IPS-18c (cell line): ENCODE measurements at regions not wholly inside any gene's neighbourhood (a gene's known extent, or its start where the extent isn't known, plus 50 kb on each side); places are given as distances from the start of the nearest gene placed in this dataset.

Source experiments
- H3K4me3 ChIP-seq: 2 replicates; pipeline ENCODE4 v1.7.0; 2013; ENCODE audit warnings: low read depth, mild to moderate bottlenecking, low read length, moderate library complexity; ENCODE audit not compliant: insufficient read depth
- H3K9me3 ChIP-seq: one replicate; pipeline ENCODE4 v1.6.1; 2013; ENCODE audit warnings: mild to moderate bottlenecking, low read length, moderate library complexity; ENCODE audit not compliant: control insufficient read depth, insufficient read depth

DNA sequence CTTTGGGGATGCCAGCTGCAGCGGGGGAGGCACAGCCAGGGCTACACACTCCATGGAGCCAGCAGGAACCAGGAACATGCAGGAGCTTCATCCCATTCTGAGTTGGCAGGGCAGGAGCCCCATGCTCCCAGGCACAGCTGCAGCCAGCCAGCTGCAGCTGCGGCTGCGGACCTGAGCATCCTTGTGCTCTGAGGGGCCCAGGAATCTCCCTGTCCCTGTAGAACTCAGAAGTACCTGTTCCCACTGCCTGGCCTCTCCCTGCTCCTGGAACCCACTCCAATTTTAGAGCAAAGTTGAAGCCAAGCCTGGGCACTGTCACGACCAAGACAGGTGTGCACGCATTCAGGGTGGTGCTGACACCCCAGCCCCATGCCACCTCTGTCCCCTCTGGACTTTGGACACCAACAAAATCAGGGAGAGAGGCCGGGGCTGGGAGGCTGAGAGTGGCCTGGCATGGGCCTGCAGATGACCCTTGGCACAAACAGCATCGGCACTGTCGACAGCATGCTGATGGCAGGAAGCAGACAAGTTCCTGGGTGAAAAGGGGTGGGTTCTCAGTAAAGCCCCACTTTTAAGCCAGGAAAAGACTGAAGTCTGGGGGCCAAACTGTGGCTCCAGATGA is 257.3 kb upstream of the LRFN5 start:
- no peak overlapping the region for H3K4me3 ChIP-seq
- no peaks in the 10 kb centered on the region for H3K9me3 ChIP-seq

DNA sequence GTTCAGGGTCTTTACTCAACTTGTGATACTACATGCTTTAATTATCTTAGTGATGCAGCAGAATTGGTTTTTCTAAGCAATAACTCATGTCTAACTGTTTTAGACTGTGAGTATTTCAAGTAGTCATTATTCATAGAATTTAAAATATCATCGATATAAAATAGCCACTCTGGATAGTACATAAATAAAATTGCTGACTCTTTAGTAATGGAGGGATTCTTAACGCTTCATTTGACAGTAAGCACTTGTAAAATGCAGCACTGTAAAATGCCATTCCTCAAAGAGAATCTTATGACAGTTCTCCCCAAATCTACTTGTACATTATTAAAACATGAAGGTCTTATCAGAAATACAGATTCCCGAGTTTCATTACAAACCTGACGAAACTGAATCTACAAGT is 262.8 kb upstream of the LRFN5 start:
- no peak overlapping the region for H3K4me3 ChIP-seq
- H3K9me3 ChIP-seq = no peaks in the 10 kb centered on the region

DNA sequence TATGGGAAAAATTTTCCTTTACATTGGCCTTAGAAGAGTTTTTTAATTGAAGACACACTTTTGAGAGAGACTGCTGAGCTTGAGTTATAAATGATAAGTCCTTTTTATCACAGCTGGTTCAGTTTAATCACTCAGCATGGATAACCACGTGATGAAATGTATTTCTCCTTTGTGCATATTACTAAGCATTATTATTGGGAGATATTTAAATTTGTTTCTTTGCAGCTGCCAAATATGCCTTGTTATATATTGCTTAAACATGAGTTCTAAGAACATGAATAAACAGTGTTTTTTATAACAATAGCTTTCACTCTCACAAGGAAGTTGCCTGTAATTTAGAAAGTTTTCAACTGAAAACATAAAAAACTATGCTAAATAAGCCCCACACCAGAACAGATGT is 293.5 kb upstream of the LRFN5 start:
- H3K4me3 ChIP-seq = no peak overlapping the region
- no peaks in the 10 kb centered on the region for H3K9me3 ChIP-seq

DNA sequence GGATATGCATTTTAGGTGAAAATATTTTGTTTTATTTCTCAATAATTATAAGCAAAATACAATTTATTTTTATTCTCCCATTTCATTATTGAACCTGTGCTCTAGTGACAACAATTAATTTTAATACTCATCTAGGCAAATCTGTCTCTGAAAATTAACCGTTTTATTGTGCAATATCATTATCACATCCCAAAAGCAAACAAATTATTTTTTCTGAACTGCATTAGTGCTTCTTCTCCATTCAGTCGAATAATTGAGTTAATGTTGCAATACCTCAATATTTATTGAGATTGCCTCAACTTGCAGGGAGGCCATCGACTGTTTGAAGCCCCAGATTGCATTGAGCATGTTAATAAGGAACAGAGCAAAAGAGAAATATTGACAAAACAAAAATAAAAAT is 303.2 kb upstream of the LRFN5 start:
- Histone ChIP-seq H3K4me3 (no peak overlapping the region), H3K9me3 (no peaks in the 10 kb centered on the region)

DNA sequence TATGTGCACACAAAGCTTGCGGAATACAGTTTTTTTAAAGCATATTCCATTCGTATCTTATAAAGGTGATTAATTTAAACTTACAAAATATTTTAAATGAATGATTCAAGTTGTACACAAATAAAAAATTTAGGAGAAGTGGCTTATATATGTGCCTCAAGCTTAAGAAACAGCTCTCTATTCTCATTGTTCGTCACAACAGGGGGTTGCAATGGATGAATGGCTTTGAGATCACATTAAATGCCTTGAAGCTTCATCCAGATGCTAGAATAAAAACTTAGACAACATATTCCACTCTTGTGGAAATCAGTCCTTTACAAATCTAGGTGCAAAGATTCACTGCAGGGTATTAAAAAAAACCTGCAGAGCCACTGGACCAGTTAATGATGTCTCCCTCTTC is 303.9 kb upstream of the LRFN5 start:
- H3K4me3 ChIP-seq = no peak overlapping the region
- H3K9me3 ChIP-seq = no peaks in the 10 kb centered on the region

DNA sequence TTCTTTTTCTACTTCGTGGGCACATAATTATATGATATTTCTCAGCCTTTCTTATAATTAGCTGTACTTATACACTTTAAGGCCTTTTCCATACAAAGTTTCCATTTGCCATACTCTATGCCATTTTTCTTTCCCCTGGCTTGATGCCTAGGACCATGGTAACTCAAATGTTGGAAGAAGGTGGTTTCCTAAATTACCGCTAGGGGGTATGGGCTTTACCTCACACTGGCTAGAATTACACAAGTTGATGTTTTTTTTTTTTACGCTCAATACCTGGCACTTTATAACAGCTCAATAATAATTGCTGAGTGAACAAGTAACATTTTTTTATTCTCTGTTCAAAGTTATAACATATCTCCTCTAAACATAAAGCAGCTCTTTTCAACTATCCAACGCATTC is 306.8 kb upstream of the LRFN5 start:
- Histone ChIP-seq H3K9me3 (no peaks in the 10 kb centered on the region), H3K4me3 (no peak overlapping the region)

DNA sequence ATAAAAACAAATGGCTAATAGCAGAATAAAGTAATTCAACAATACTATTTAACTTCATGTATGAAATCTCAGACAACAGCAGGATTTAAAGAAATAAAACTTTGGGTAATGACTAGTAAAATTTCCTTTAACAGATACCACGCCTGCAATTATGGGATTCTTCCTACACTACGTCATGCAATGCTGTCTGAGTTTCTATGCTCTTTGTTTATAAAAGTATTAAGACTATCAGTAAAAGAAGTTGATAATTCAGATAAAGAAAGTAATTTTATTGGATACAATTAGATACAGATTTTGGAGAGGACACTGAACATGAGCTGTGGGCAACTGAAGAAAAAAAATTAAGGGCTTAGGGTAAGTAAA is 308.4 kb upstream of the LRFN5 start:
- no peaks in the 10 kb centered on the region for H3K9me3 ChIP-seq
- no peak overlapping the region for H3K4me3 ChIP-seq

DNA sequence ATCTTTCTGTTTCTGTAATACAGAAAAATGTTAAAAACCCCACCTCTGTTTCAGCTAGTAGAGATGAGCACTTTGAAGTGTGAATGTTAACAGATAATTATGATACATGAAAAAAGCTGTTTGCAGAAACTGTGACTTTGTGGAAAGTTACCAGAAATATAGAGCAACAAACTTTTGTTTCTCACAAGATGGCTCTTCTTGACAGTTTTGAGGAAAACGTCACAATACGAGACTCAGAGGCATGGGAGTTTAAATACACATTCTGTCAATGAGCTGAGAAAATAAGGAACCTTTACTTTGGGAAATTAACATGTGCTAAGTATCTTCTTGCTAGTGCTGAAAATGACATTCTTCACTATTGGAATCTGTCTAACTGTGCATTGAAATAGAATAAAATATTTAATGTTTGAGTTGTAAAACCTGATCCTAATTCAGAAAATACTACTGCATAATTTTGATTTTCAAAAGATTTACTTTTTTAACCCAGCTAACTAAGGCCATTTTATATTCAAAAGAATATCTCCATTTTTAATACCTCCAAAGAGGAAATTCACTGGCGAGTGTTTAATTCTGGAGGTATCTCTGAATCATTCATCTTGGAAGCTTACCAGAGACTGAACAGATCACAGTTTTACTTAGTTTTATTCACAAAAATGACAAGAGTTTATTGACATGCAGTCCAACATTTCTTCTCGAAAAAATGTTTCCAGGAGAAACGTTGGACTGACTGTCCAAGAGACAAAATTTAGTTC is 308.9 kb upstream of the LRFN5 start:
- Histone ChIP-seq H3K4me3 (no peak overlapping the region), H3K9me3 (no peaks in the 10 kb centered on the region)

DNA sequence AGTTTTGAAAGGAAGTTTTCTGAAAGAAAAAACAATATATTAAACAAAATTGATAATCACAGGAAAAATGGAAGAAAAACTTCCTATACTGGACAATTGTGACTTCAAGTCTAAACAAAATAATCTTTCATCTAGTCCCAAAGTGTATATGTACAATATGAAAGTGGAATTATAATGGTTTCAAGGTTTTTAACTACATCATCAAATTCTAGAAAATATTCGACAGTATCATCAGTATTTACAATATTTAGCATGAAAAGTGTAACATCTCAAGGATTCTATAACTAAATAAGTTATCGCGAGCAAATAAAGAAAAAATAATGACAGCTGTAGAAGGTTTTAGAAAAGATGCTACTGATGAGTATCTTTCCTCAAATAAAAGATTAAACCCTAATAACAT is 310.9 kb upstream of the LRFN5 start:
- H3K4me3 ChIP-seq = no peak overlapping the region
- no peaks in the 10 kb centered on the region for H3K9me3 ChIP-seq

DNA sequence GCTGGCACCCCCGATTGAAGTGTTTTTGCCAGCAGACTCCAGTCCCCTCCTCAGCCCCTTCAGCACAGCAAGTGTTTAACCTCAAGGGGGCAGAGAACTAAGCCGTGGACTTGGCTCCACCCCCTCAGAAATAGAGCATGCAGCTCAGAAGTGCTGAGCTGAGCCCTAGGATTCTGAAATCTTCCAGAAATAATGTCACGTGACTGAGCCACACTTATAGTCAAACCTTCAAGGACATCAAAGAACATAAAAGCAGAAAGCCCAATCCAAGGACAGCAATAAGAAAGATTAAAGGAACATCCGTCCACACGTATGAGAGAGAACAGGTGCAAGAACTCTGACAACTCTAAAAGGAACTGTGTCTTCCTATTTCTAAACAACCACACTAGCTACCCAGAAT is 317.7 kb upstream of the LRFN5 start:
- Histone ChIP-seq H3K4me3 (no peak overlapping the region), H3K9me3 (no peaks in the 10 kb centered on the region)

DNA sequence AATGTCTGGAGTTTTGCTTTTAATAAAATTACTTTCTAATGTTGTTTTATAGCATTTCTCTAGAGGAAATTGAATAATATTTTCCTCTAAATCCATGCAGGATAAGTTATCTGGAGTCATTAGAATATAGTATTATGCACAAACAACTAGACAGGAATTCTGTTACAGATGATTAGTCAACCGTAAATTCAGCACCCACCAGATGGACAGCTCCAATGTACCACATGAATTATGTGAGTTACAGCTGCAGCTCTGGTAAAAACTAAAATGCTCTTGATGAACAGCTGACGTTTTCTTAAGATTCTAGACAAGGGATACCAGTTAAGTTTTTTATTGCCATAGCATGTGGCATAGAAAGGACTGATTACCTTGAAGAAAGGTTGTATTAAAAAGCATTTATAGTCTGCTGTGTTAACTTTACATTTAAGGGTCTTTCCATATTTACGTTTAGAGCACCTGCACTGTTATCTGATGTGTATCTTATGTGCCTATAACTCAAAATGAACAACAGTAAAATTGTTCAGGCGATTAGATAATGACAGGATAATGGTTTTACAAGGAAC is 321.4 kb upstream of the LRFN5 start:
- no peak overlapping the region for H3K4me3 ChIP-seq
- H3K9me3 ChIP-seq = no peaks in the 10 kb centered on the region

DNA sequence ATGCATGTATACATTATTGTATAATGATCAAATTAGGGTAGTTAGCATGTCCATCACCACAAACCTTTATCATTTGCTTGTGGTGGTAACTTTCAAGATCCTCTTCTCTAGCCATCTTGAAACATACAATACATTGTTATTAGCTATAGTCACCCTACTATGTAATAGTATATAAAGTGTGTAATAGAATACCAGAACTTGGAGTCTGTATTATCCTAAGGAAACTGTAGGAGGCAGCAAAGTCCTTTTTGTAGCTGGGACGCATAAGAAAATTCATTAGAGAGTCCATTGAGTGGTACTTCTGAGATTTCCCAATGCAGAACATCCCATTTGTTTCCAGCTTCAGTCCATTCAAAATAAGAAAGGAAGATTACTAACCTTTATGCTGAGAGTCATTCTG is 325.9 kb upstream of the LRFN5 start:
- Histone ChIP-seq H3K9me3 (no peaks in the 10 kb centered on the region), H3K4me3 (no peak overlapping the region)

DNA sequence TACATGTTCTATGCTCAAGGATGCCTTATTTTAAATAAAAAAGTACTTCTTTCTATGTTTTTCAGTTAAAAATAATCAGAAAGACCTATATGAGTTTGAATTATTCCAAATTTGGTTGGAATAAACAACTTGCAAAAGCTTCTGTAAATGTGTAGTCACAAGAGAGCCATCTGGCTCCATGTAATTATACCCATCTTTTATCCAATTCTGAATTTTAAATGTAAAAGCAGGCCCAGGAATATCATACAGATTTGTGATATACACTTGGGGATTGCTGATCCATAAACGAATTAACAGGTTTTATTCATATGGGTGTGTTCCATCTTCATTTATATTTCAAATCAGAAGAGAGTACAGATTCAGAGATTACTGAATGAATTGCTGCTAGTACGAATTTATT is 329.2 kb upstream of the LRFN5 start:
- H3K4me3 ChIP-seq = no peak overlapping the region
- H3K9me3 ChIP-seq = no peaks in the 10 kb centered on the region

DNA sequence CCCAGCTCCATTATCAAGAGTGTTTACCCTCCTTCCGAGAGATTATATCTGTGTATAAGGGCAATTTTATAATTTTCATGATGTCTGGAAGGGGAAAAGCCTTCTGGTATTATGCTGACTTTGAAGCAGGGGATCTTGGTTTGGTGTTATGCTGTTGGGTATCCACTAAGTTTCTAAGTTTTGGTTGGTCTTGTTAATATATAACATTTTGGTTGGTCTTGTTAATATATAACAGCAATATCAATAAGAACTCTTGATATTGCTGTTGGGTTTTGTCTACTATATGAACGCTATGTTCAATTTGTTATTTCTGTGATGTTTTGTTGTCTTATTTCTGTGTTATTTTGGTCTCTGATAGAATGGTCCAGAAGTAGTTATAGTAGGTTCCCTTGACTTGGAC is 349.2 kb upstream of the LRFN5 start:
- Histone ChIP-seq H3K4me3 (no peak overlapping the region), H3K9me3 (no peaks in the 10 kb centered on the region)

DNA sequence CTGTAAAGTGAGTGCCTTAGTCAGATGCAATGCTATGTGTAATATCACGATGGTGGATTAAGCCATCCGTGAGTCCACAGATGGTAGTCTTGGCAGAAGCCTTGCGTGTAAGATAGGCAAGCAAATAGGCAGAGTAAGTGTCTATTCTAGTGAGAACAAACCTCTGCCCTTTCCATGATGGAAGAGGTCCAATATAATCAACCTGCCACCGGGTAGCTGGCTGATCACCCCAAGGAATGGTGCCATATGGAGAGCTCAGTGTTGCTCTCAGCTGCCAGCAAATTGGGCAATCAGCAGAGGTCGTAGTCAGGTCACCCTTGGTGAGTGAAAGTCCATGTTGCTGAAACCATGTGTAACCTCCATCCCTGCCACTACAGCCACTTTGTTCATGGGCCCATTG is 371.2 kb upstream of the LRFN5 start:
- no peak overlapping the region for H3K4me3 ChIP-seq
- no peaks in the 10 kb centered on the region for H3K9me3 ChIP-seq

DNA sequence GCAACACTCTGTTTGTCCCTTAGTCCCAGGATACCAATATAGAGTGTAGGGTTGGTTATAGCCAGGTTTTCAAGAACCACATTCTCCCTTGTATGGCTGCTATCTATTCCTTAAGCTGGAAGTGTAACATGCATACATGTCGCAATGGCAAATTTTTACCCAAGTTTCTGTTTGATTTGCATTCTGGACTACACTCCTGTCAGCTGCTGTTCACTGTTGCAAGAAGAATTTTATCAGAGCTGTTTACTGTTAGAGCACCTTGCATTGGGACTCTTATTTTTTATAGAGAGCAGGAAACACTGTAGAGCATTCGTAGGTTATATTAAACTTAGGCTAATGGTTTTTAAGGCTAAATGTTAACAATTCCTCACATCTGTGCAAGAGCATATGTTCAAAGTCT is 376.0 kb upstream of the LRFN5 start:
- Histone ChIP-seq H3K9me3 (no peaks in the 10 kb centered on the region), H3K4me3 (no peak overlapping the region)

DNA sequence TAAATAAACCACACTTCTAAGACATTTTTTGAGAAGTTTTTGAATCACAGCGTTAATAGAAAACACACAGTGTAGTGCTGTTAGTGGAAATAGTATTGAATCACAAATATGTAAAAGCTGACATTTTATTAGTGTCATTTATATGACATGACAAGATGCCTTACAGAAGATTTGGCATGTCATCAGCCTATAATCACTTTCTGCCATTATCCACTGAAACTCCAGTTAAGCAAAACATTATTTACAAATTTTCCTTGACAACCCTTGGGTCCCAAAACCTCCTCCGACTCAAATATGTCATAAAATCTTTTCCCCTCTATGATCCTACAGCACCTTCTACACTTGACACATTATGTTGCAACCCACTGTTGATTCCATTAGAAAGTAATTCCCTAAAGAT is 376.9 kb upstream of the LRFN5 start:
- Histone ChIP-seq H3K9me3 (no peaks in the 10 kb centered on the region), H3K4me3 (no peak overlapping the region)

DNA sequence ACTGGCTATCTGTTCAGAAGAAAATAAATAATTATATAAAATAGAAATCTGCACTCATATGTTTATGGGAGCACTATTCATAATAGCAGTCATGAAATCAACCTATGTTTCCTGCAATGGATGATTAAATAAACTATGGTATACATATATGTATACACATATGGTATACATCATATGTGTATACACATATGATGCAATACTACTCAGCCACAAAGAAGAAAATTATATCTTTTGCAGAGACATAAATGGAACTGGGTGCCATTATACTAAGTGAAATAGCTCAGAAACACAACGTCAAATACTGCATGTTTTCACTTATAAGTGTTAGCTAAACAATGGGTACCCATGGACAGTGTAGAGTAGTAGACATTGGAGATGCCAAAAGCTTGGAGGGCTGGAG is 381.2 kb upstream of the LRFN5 start:
- no peaks in the 10 kb centered on the region for H3K9me3 ChIP-seq
- H3K4me3 ChIP-seq = no peak overlapping the region

DNA sequence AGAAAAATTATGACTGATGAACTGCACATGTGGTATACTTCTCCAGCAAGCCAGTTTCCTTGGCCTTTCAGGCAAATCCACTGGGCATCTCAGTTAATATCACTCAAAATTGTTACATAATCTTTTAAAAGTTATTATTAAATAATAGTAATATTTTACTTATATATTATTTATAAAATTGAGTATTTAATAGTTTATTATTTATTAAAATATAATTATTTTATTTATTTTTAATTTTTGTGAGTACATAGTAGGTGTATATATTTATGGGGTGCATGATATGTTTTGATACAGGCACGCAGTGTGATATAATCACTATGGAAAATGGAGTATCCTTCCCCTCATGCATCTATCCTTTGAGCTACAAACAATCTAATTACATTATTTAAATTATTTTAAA is 384.1 kb upstream of the LRFN5 start:
- Histone ChIP-seq H3K4me3 (no peak overlapping the region), H3K9me3 (no peaks in the 10 kb centered on the region)
